ENCODE measurements at regions not wholly inside any gene's neighbourhood (a gene's known extent, or its start where the extent isn't known, plus 50 kb on each side); places are given as distances from the start of the nearest gene placed in this dataset.
"Not testable (repeated sequence)": the region's sequence is repeated elsewhere in the genome, so short reads cannot be mapped to it uniquely, and the experiment has no call there.

DNA sequence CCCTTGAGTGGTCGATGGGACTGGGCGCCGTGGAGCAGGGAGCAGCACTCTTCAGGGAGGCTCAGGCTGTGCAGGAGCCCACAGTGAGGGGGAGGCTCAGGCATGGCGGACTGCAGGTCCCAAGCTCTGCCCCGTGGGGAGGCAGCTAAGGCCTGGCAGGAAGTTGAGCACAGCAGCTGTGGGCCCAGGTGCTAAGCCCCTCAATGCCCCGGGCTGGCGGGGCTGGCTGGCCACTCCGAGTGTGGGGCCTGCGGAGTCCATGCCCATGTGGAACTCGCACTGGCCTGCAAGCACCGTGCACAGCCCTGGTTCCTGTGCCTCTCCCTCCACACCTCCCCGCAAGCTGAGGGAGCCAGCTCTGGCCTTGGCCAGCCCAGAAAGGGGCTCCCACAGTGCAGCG, 948.4 kb upstream of the EYS start:
- DNase-seq (ENCODE audit: low read depth in 2 of 2): no peak

DNA sequence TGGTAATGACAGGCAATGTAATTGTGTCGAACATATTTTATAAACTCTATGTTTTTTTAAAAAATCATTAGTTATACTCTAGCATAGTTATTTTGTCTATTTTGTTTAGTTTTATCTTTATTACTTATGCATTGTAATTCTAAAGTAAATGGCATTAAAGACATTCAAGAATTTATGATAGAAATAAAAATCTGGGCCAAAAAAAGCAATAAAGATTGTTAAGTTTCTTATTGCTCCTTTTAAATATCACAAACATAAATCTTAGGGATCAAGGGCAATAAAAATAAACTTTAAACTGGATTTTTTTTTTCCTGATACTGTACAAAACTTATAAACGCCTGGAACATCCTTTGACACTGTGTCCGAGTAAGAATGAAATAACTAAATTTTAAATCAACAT, 931.5 kb upstream of the EYS start:
- no peak for DNase-seq (ENCODE audit: low read depth in 2 of 2)

DNA sequence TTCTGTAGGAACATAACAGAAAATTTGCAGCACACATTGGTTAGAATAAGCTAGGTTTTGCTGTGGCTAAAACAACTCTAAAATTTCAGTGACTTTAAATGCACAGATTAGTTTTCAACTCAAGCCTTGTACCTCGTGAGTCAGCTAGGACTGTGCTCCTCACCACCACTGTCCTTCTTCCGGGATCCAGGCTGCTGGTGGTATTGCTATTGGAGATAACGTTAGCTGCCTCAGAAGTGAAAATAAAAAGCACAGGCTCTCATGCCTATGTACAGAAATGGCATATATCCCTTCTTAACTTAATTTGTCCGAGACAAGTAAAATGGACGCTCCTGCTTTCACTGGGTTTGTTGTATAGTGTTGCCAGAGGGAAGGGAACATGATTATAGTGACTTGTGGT, 931.1 kb upstream of the EYS start:
- no peak for DNase-seq (ENCODE audit: low read depth in 2 of 2)

- no peak for DNase-seq (ENCODE audit: low read depth in 2 of 2)
Measured at GRCh38 chr6:66628917-66629316, 921.9 kb upstream of the EYS start.

GRCh38 chr6:66623050-66623449, 916.0 kb upstream of the EYS start:
- DNase-seq (ENCODE audit: low read depth in 2 of 2): no peak

GRCh38 chr6:66605971-66606370, 898.9 kb upstream of the EYS start:
- DNase-seq (ENCODE audit: low read depth in 2 of 2): no peak

- DNase-seq (ENCODE audit: low read depth in 2 of 2): no peak
Measured at GRCh38 chr6:66605011-66605410, 898.0 kb upstream of the EYS start.

- no peak for DNase-seq (ENCODE audit: low read depth in 2 of 2)
Measured at GRCh38 chr6:66599541-66599940, 892.5 kb upstream of the EYS start.

- no peak for DNase-seq (ENCODE audit: low read depth in 2 of 2)
Measured at GRCh38 chr6:66578362-66578761, 871.3 kb upstream of the EYS start.

DNA sequence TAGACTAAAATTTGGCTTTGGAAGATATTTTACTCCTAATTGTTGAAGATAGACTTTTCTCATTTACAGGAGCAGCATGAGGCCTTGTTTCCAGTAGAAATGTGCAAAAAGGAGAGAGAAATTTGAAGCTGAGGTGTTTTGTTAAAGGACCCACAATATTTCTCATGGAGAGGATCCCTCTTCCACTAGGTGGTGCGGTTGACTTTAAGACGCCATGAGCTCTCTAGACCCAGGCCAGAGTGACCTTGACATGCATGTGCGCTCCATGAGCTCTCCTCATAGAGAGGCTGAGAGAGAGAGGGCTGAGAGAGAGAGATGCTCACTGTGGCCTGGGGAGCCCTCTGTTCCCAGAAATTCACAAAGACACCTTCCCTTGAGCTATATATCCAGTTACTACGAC, 861.2 kb upstream of the EYS start:
- no peak for DNase-seq (ENCODE audit: low read depth in 2 of 2)

- DNase-seq (ENCODE audit: low read depth in 2 of 2): no peak
Measured at GRCh38 chr6:66561479-66561878, 854.5 kb upstream of the EYS start.

GRCh38 chr6:66558189-66558588, 851.2 kb upstream of the EYS start:
- DNase-seq (ENCODE audit: low read depth in 2 of 2): no peak

GRCh38 chr6:66556936-66557335, 849.9 kb upstream of the EYS start:
- no peak for DNase-seq (ENCODE audit: low read depth in 2 of 2)

DNA sequence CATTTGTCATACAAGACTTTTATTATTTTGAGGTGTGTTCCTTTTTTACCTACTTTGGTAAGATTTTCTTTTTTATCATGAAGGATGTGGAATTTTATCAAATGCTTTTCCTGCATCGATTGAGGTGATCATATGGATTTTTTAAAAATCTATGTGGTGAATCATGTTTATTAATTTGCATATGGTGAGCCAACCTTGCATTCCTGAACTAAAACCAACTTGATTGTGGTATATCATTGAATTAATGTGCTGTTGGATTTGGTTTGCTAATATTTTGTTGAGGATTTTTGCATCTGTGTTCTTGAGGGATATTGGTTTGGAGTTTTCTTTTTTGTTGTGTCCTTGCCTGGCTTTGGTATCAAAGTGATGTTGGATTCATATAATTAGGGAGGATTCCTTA, 848.1 kb upstream of the EYS start:
- no peak for DNase-seq (ENCODE audit: low read depth in 2 of 2)

DNA sequence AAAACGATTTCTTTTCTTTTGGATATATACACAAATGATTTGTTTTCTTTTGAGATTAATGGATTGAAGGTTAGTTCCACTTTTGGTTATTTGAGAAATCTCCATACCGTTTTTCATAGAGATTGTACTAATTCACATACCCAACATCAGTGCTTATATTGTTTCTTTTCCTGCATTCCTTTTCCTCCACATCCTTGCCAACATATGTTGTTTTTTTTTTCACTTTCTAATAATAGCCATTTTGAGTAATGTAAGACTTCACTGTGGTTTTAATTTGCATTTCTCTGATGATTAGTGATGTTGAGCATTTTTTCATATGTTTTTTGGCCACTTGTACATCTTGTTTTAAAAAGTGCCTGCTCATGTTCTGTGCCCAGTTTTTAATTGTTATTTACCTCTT, 846.4 kb upstream of the EYS start:
- DNase-seq (ENCODE audit: low read depth in 2 of 2): no peak

- DNase-seq (ENCODE audit: low read depth in 2 of 2): no peak
Measured at GRCh38 chr6:66538551-66539135, 831.6 kb upstream of the EYS start.

GRCh38 chr6:66533921-66534404, 826.9 kb upstream of the EYS start:
- no peak for DNase-seq (ENCODE audit: low read depth in 2 of 2)

DNA sequence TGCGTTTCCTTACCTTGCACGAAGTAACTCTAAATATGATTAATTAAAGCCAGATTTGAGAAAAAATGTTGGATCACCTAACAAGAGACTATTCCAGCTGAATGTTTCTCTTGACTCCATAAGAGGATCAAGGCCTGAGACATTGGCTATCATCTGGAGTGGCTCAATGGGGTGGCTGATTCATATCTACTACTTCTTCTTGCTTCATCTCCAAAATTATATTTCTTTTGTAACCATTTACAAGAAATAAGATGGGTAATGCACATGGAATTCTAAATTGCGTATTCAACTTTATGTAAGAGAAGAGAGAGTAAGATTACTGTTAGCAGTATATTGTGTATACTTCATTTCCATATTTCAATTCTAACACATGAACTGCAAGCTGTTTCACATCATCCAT, 819.0 kb upstream of the EYS start:
- DNase-seq (ENCODE audit: low read depth in 2 of 2): no peak

GRCh38 chr6:66522864-66523263, 815.8 kb upstream of the EYS start:
- no peak for DNase-seq (ENCODE audit: low read depth in 2 of 2)

- no peak for DNase-seq (ENCODE audit: low read depth in 2 of 2)
Measured at GRCh38 chr6:66516377-66516776, 809.4 kb upstream of the EYS start.

- no peak for DNase-seq (ENCODE audit: low read depth in 2 of 2)
Measured at GRCh38 chr6:66508433-66508832, 801.4 kb upstream of the EYS start.

GRCh38 chr6:66499851-66500250, 792.8 kb upstream of the EYS start:
- DNase-seq (ENCODE audit: low read depth in 2 of 2): no peak

- no peak for DNase-seq (ENCODE audit: low read depth in 2 of 2)
Measured at GRCh38 chr6:66496659-66497058, 789.6 kb upstream of the EYS start.

GRCh38 chr6:66494643-66495042, 787.6 kb upstream of the EYS start:
- DNase-seq (ENCODE audit: low read depth in 2 of 2): not testable (repeated sequence)

All from activated CD4-positive, alpha-beta T cell treated with anti-CD3 and anti-CD28 coated beads for 24 hours (primary cell).